Stimulated activated memory B cell treated with anti-CD40 and anti-IgM and Interleukin-4, amounts not matched to agents 10 μg/mL and 1 μg/mL and 100 μg/mL, for 72 hours (primary cell): ENCODE measurements at regions not wholly inside any gene's neighbourhood (a gene's known extent, or its start where the extent isn't known, plus 50 kb on each side); places are given as distances from the start of the nearest gene placed in this dataset.
A peak's percentile ranks its signal among the peaks of the same experiment; 100 is the strongest.

Source experiments
- ATAC-seq: fragments of 150-1000 bp; cut with Tn5 transposase; 2 replicates; pipeline ENCODE4 v1.10.0; 2021
- H3K27ac Mint-ChIP-seq: one replicate; pipeline ENCODE4 v1.8.0; 2022; ENCODE audit warnings: mild to moderate bottlenecking, mixed read lengths
- H3K27me3 Mint-ChIP-seq: one replicate; pipeline ENCODE4 v1.8.0; 2022; ENCODE audit warnings: mixed read lengths
- H3K36me3 Mint-ChIP-seq: one replicate; pipeline ENCODE4 v1.8.0; 2022; ENCODE audit warnings: mixed read lengths
- H3K4me1 Mint-ChIP-seq: one replicate; pipeline ENCODE4 v1.8.0; 2022; ENCODE audit warnings: mixed read lengths
- H3K4me3 Mint-ChIP-seq: one replicate; pipeline ENCODE4 v1.8.0; 2022; ENCODE audit warnings: mild to moderate bottlenecking, moderate library complexity, mixed read lengths
- H3K9me3 Mint-ChIP-seq: one replicate; pipeline ENCODE4 v1.8.0; 2022; ENCODE audit warnings: mixed read lengths

GRCh38 chr21:22444990-22445389 is 1446.8 kb downstream of the NCAM2 start:
- Mint-ChIP-seq H3K4me1 (no peaks in the 10 kb centered on the region), H3K4me3 (no peak overlapping the region), H3K36me3 (no peaks in the 10 kb centered on the region), H3K27ac (no peak overlapping the region), H3K9me3 (peaks cover 2% of the 10 kb centered on the region), H3K27me3 (no peaks in the 10 kb centered on the region)
- no peak for ATAC-seq

GRCh38 chr21:22450507-22450906 is 1452.3 kb downstream of the NCAM2 start:
- Mint-ChIP-seq H3K4me3 (no peak overlapping the region), H3K4me1 (no peaks in the 10 kb centered on the region), H3K9me3 (peaks cover 6% of the 10 kb centered on the region), H3K27ac (no peak overlapping the region), H3K36me3 (no peaks in the 10 kb centered on the region), H3K27me3 (no peaks in the 10 kb centered on the region)
- ATAC-seq: no peak

- H3K27ac Mint-ChIP-seq: no peak overlapping the region
- no peaks in the 10 kb centered on the region for H3K27me3 Mint-ChIP-seq
- H3K9me3 Mint-ChIP-seq: peaks cover 6% of the 10 kb centered on the region
- no peak for ATAC-seq
- no peaks in the 10 kb centered on the region for H3K4me1 Mint-ChIP-seq
- H3K36me3 Mint-ChIP-seq: no peaks in the 10 kb centered on the region
- no peak overlapping the region for H3K4me3 Mint-ChIP-seq
Measured at GRCh38 chr21:22456241-22456640, 1458.0 kb downstream of the NCAM2 start.

- Mint-ChIP-seq H3K4me1 (no peaks in the 10 kb centered on the region), H3K4me3 (no peak overlapping the region), H3K36me3 (no peaks in the 10 kb centered on the region), H3K9me3 (peaks cover 2% of the 10 kb centered on the region), H3K27me3 (no peaks in the 10 kb centered on the region), H3K27ac (no peak overlapping the region)
- ATAC-seq: peak; percentile 12
Measured at GRCh38 chr21:22468893-22469292, 1470.7 kb downstream of the NCAM2 start.

- Mint-ChIP-seq H3K9me3 (no peaks in the 10 kb centered on the region), H3K27ac (no peak overlapping the region), H3K36me3 (no peaks in the 10 kb centered on the region), H3K4me1 (no peaks in the 10 kb centered on the region), H3K27me3 (no peaks in the 10 kb centered on the region), H3K4me3 (no peak overlapping the region)
- no peak for ATAC-seq
Measured at GRCh38 chr21:22474403-22474802, 1476.2 kb downstream of the NCAM2 start.

- H3K27ac Mint-ChIP-seq: no peak overlapping the region
- no peak for ATAC-seq
Measured at GRCh38 chr21:22476214-22476613, 1478.0 kb downstream of the NCAM2 start.

GRCh38 chr21:22476726-22477646 is 1478.8 kb downstream of the NCAM2 start:
- Mint-ChIP-seq H3K9me3 (no peaks in the 10 kb centered on the region), H3K27me3 (no peaks in the 10 kb centered on the region), H3K36me3 (no peaks in the 10 kb centered on the region)

More at GRCh38 chr21:22476214-22476613, 1478.0 kb downstream of the NCAM2 start:
- no peak overlapping the region for H3K4me3 Mint-ChIP-seq
- no peaks in the 10 kb centered on the region for H3K4me1 Mint-ChIP-seq
- no peaks in the 10 kb centered on the region for H3K27me3 Mint-ChIP-seq
- no peaks in the 10 kb centered on the region for H3K9me3 Mint-ChIP-seq
- H3K36me3 Mint-ChIP-seq: no peaks in the 10 kb centered on the region

GRCh38 chr21:22490049-22490448 is 1491.8 kb downstream of the NCAM2 start:
- no peaks in the 10 kb centered on the region for H3K9me3 Mint-ChIP-seq
- no peaks in the 10 kb centered on the region for H3K27me3 Mint-ChIP-seq
- no peaks in the 10 kb centered on the region for H3K4me1 Mint-ChIP-seq
- H3K36me3 Mint-ChIP-seq: no peaks in the 10 kb centered on the region
- H3K27ac Mint-ChIP-seq: no peak overlapping the region
- no peak for ATAC-seq
- H3K4me3 Mint-ChIP-seq: no peak overlapping the region

More at GRCh38 chr21:22476726-22477646, 1478.8 kb downstream of the NCAM2 start:
- Mint-ChIP-seq H3K27ac (no peak overlapping the region), H3K4me3 (no peak overlapping the region), H3K4me1 (no peaks in the 10 kb centered on the region)
- ATAC-seq: no peak

GRCh38 chr21:22516230-22516629 is 1518.0 kb downstream of the NCAM2 start:
- Mint-ChIP-seq H3K27ac (no peak overlapping the region), H3K9me3 (peaks cover 3% of the 10 kb centered on the region), H3K27me3 (no peaks in the 10 kb centered on the region), H3K36me3 (no peaks in the 10 kb centered on the region), H3K4me1 (peaks cover 6% of the 10 kb centered on the region), H3K4me3 (no peak overlapping the region)
- no peak for ATAC-seq

GRCh38 chr21:22535630-22536029 is 1537.4 kb downstream of the NCAM2 start:
- Mint-ChIP-seq H3K27me3 (no peaks in the 10 kb centered on the region), H3K27ac (no peak overlapping the region), H3K9me3 (peaks cover 10% of the 10 kb centered on the region), H3K36me3 (no peaks in the 10 kb centered on the region), H3K4me3 (no peak overlapping the region), H3K4me1 (no peaks in the 10 kb centered on the region)
- ATAC-seq: no peak

- H3K27ac Mint-ChIP-seq: no peak overlapping the region
- ATAC-seq: no peak
- H3K4me1 Mint-ChIP-seq: no peaks in the 10 kb centered on the region
- H3K9me3 Mint-ChIP-seq: peaks cover 15% of the 10 kb centered on the region
- H3K36me3 Mint-ChIP-seq: no peaks in the 10 kb centered on the region
- H3K27me3 Mint-ChIP-seq: no peaks in the 10 kb centered on the region
- H3K4me3 Mint-ChIP-seq: no peak overlapping the region
Measured at GRCh38 chr21:22536509-22536908, 1538.3 kb downstream of the NCAM2 start.

- no peak for ATAC-seq
- H3K4me1 Mint-ChIP-seq: no peaks in the 10 kb centered on the region
- H3K9me3 Mint-ChIP-seq: peaks cover 5% of the 10 kb centered on the region
- H3K27ac Mint-ChIP-seq: no peak overlapping the region
- no peaks in the 10 kb centered on the region for H3K36me3 Mint-ChIP-seq
- no peak overlapping the region for H3K4me3 Mint-ChIP-seq
- no peaks in the 10 kb centered on the region for H3K27me3 Mint-ChIP-seq
Measured at GRCh38 chr21:22544747-22545146, 1546.5 kb downstream of the NCAM2 start.

GRCh38 chr21:22552390-22552789 is 1554.2 kb downstream of the NCAM2 start:
- H3K4me1 Mint-ChIP-seq: no peaks in the 10 kb centered on the region
- no peak overlapping the region for H3K27ac Mint-ChIP-seq
- H3K27me3 Mint-ChIP-seq: no peaks in the 10 kb centered on the region
- H3K36me3 Mint-ChIP-seq: no peaks in the 10 kb centered on the region
- ATAC-seq: no peak
- no peak overlapping the region for H3K4me3 Mint-ChIP-seq
- no peaks in the 10 kb centered on the region for H3K9me3 Mint-ChIP-seq

GRCh38 chr21:22554690-22555316 is 1556.6 kb downstream of the NCAM2 start:
- Mint-ChIP-seq H3K36me3 (no peaks in the 10 kb centered on the region), H3K4me3 (no peak overlapping the region), H3K4me1 (no peaks in the 10 kb centered on the region), H3K27ac (no peak overlapping the region), H3K9me3 (peaks cover 1% of the 10 kb centered on the region), H3K27me3 (no peaks in the 10 kb centered on the region)
- no peak for ATAC-seq

- Mint-ChIP-seq H3K9me3 (peaks cover 3% of the 10 kb centered on the region), H3K4me1 (no peaks in the 10 kb centered on the region), H3K36me3 (no peaks in the 10 kb centered on the region), H3K27me3 (no peaks in the 10 kb centered on the region), H3K27ac (no peak overlapping the region), H3K4me3 (no peak overlapping the region)
- no peak for ATAC-seq
Measured at GRCh38 chr21:22556829-22557228, 1558.6 kb downstream of the NCAM2 start.

GRCh38 chr21:22561946-22562345 is 1563.7 kb downstream of the NCAM2 start:
- H3K4me1 Mint-ChIP-seq: no peaks in the 10 kb centered on the region
- peaks cover 5% of the 10 kb centered on the region for H3K9me3 Mint-ChIP-seq
- no peak overlapping the region for H3K4me3 Mint-ChIP-seq
- no peak overlapping the region for H3K27ac Mint-ChIP-seq
- no peaks in the 10 kb centered on the region for H3K27me3 Mint-ChIP-seq
- ATAC-seq: peak; percentile 31
- H3K36me3 Mint-ChIP-seq: no peaks in the 10 kb centered on the region
